ENCODE measurements at regions not wholly inside any gene's neighbourhood (a gene's known extent, or its start where the extent isn't known, plus 50 kb on each side); places are given as distances from the start of the nearest gene placed in this dataset.
"Not testable (repeated sequence)": the region's sequence is repeated elsewhere in the genome, so short reads cannot be mapped to it uniquely, and the experiment has no call there.

DNA sequence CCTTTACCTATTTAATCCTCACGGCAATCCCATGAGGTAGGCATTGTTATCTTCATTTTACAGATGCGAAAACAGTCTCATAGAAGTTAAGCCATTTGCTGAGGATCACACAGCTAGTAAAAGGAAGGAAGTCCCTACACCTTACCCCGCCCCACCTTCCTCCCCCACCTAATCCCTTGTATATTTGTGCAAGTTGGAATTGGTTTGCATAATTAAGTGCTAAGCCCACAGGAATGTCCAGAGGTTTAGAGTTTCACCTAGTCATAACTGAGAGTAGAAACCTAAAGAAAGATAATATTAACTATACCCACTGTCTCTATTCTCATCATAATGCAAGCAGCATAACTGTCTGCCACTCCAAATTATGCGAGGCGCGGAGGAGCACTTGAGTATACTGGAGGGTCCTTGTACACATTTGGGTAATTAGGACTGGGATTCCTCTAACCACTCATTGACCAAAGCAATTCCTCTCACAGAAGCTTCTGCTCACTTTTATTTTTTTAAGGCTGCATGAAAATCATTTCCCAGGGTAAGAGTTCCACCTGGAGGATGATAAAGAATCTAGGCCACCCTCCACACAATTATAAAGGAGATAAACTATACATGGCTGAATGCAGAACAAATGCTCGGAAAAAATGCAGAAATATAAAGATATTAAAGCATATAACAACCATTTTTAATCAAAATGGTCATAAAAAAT is 199.9 kb downstream of the FAM181B start:
- no peak for DNase-seq (ENCODE audit: low spot score)

DNA sequence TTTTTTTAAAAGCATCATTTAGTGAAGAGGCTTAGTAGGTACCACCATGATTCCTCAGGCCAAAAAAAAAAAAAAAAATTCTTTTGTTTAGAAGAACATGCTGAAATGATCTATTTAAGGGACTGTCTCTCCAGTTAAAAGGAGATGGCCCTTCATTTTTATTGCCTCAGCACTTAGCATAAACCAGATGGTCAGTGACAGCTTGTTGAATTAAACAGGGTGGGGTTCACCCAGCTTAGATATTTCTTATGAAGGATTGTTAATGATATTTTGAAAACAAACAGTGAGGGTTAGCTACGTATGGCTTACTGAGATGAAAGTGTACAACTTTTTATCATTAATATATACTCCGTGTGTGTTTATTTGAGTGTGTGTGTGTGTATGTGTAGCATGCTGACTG is 203.7 kb downstream of the FAM181B start:
- no peak for DNase-seq (ENCODE audit: low spot score)

DNA sequence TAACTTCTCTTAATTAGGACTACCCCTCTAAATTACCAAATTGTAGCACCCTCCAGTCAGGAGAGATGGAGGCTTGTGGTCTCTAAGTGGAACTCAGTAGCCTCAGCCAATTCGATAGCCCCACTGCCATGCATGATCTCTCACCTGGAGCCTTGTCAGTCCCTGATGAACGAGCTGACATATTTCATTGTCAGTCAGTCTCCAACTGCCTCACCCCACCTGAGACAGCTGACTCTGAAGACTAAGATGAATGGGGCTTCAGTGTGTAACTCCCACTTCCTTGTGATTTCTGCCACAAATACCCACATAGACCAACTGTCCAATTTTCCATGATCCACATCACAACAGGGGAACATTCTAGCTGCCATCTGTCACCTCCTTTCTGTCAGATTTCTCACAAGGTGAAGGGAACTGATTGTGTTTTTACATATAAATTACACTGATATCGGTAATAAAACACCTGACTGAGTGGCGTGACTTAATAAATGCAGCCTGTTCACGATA is 206.5 kb downstream of the FAM181B start:
- DNase-seq (ENCODE audit: low spot score), result no peak

DNA sequence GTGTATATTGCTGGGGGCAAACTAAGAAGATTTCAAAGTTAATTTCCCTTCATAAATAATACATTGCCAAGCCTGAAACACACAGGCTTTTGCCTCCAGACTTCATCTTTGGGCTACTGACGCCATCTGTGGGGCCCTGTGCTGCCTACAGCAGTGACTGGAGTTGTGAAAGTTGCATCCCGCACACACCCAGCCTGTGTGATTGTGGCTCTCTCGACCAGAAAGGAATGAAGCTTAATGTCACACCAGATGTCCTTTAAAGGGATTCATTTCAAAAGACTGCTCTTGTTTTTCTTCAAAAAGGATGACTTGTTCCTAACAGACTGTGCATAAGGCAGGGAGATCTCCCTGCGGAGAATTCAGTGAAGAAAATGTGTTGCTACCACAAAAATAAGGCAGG is 210.5 kb downstream of the FAM181B start:
- DNase-seq (ENCODE audit: low spot score), result no peak

DNA sequence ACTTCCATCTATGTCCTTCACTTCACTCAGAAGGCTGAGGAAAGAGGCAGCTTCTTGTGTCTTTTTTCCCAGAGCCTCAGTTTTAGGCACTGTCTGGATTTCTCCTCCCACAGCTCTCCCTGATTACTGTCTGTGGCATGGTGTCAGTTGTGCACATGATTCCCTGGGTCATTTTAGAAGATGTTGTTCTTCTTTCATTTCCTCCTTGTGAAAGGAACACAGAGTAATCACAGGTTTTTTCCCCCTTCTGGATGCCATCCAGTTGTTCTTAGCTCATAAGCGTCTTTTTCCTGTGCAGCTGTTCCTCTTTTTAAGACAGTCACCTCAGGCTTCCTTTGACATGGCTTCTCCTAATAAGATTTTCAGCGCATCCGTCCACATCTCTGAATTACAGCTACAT is 212.2 kb downstream of the FAM181B start:
- no peak for DNase-seq (ENCODE audit: low spot score)

DNA sequence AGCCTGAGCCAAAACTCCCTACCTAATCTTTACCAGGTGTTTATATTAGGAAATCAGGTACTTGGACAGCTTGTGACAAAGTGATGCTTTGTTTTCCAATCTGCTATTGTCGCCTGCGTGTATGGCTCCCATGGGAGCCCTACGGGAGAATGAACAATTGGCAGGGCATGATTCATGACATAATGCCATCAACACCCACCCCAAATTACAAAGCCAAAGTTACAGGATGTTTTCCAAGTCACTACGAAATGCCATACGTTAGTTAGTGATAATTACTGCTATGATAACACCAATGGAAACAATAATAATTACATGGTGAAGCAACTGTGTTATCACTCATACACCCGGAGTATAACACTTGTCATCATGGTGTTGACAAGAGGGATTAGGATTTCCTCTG is 226.4 kb downstream of the FAM181B start:
- DNase-seq (ENCODE audit: low spot score), result no peak

DNA sequence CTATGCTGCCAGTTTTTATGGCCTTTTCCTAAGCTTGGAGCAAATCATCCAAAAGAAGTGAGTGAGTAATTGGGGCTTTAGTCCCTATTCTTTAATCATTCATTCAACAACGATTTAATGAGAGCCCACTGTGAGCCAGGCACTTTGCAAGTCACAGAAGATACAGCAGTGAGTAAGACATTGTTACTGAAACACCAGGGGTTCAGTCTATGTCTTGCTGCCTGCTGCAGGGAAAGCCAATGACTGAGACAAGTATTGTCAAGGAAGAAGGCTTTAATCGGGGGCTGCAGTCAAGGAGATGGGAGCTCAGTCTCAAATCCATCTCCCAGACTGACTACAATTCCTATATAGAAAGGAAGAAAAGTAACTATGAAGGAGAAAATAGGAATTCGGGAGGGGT is 228.3 kb downstream of the FAM181B start:
- DNase-seq (ENCODE audit: low spot score), result no peak

DNA sequence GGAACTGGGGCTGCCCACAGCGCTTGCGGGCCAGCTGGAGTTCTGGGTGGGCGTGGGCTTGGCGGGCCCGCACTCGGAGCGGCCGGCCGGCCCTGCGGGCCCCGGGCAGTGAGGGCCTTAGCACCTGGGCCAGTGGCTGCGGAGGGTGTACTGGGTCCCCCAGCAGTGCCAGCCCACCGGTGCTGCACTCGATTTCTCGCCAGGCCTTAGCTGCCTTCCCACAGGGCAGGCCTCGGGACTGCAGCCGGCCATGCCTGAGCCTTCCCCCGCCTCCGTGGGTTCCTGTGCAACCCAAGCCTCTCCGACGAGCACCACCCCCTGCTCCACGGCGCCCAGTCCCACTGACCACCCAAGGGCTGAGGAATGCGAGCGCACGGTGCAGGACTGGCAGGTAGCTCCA is 232.5 kb downstream of the FAM181B start:
- DNase-seq (ENCODE audit: low spot score), result not testable (repeated sequence)

DNA sequence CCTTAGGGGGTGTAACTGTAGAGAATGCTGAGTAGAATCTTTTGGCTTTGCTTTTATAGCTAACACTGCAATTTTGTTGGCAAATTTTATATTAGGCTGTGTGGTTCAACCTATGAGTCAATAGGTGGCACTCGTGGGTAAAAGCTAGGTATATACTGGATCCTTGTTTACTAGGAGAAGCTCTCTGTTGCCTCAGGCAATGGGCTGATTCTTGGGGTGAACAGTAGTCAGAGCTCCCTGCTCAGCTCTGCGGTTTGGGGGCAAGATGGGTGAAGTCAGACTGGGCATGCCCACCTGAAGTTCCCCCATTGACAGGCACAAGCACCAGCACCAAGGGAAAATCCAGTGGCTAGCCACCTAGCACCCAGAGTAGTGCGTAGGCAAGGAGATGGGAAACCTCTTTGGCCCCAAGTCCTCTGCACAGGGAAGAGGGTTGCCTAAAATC is 238.7 kb downstream of the FAM181B start:
- DNase-seq (ENCODE audit: low spot score), result peak; percentile 17

DNA sequence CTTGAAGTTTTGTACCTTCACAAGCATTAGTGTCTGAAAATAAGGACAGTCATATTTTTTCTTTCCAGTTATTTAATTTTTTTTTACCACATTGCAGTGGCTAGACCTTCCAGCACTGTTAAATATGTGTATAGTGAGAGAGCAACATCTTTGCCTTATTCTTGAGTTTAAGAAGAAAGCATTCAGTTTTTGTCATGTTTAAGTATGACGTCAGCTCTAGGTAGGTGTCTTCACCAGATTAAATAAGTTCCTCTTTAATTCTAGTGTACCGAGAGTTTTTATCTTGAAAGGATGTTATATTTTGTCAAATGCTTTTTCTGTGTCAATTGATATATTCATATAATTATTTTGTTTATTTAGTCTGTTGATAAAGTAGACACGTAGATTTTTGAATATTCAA is 258.8 kb downstream of the FAM181B start:
- no peak for DNase-seq (ENCODE audit: low spot score)

DNA sequence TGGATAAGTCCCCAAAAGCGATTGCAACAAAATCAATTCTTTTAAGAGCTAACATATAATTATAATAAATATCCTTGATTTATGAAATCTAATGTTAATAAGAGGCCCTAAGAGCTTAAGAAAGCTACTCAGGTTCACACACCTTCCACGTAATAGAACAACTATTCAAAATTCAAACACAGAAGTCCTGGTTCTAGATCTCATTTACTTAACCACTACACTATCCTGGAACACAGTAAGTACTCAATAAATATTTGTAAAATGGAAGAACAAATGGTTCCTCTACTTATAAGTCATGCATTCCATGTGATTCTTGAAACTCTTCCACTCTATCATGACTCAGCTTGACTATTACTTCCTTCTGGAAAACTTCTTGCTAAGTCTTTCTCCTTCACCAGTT is 268.2 kb downstream of the FAM181B start:
- DNase-seq (ENCODE audit: low spot score), result no peak

DNA sequence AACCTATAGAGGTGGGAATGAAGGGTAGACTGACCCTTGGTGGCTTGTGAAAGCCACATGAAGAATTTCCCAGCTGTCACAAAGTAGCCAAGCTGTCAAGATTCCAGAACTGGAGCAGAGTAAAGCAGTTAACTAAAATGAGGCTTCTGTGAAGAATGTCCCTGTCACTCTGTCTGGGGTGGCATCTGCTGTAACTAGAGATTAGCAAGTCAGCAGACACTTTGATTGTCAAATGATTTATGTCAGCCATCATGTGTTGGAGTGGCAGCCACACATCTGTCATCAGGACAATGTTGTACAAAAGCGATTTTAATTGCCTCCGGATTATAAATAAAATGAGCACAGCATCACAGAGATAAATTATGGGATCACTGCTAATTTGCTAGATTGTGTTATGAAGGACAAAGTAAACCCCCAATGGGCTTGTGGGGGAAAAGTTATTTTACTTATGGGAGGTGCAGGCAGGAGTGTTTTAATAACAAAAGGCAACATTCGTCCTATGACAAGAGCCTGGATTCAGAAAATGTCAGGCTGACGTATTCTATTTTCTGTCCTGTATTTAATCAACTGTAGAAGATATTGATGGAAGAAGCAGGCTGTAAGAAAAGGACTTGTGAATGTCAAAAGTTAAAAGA is 270.9 kb downstream of the FAM181B start:
- no peak for DNase-seq (ENCODE audit: low spot score)

DNA sequence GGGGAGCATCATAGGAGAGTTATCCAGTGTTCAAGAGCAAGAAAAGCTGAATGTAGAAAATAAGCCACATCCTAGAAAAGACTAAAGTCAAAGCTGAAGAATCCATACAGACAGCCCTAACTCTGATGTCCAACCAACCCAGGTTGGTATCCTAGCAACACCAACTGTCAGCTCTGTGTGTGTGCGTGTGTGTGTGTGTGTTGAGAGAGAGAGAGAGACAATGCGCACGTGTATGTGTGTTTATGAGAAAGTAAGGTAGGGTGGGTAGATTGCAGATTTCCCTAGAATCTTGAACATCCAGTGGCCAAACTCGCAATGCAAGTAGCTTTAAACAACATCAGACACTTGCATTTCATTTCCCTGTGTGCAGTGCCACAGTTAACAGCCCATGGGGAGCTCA is 274.9 kb downstream of the FAM181B start:
- DNase-seq (ENCODE audit: low spot score), result no peak

DNA sequence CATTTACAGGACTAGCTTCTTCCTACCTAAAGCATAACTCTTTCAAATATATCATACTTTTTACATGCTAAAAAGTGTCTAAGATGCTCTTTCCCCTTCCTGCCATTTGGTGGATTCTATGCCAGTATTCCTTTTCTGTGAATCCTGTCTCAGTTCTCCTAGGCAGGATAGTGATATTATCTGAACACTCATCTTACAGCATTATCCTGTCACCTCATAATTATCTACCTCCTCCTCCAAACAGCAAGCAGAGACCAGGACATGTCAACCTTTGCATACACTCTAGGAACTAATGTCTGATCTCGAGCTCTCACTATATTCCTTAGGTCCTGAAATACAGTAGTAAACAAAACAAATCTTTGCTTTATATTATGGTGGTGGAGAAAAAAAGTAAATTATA is 275.5 kb downstream of the FAM181B start:
- no peak for DNase-seq (ENCODE audit: low spot score)

DNA sequence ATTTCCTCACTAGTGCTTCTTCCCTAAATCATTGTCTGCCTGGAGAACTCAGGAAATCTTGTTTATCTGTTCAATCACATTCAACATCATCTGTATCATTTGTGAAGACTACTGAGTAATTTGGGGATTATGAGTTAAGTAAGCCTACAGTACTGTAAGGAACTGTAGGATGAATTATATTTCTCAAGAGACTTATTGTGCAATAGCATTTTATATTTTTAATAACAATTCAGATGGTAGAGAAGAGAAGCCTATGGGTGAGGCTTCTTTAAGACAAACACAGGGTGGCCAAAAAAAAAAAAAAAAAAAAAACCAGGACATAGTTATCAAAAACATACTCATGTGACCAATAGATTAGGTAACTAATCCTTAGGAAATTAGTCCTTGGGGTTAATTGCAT is 282.7 kb downstream of the FAM181B start:
- no peak for DNase-seq (ENCODE audit: low spot score)

DNA sequence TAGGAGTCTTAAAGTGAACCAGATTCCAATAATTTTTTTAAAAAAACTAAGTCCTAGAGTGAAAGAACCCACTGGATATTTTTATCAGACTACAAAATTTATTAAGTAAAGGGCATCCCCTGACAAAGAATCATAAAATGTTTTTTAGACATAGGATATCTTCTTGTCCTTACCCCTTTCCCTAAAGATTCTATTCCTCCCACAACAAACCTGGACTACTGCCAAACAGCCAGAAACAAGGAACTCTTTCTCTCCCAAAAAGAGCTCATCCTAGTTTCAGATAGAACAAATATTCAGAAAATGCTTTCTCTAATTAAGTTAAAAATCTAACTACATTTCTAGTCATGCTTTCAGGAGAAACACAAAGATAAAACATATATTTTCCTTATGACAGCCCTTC is 327.1 kb downstream of the FAM181B start:
- no peak for DNase-seq (ENCODE audit: low spot score)

DNA sequence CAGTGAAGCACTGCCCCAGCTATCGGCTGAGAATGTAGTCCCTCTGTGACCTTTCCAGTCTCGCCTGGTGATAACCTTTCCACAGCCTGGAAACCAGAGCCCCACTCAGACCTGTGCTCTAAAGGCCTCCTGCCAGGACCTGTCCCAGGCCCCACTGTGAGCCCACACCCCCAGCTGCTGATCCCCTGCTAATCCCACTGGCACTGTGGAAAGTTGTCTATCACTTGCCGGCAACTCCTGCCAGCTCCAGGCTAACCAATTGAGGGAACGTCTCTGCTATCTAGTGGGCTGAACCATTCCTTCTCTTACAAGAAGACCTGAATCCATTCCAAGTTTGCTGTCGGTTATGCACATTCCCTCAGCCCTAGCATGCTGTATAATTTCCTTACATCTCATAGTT is 328.2 kb downstream of the FAM181B start:
- no peak for DNase-seq (ENCODE audit: low spot score)

DNA sequence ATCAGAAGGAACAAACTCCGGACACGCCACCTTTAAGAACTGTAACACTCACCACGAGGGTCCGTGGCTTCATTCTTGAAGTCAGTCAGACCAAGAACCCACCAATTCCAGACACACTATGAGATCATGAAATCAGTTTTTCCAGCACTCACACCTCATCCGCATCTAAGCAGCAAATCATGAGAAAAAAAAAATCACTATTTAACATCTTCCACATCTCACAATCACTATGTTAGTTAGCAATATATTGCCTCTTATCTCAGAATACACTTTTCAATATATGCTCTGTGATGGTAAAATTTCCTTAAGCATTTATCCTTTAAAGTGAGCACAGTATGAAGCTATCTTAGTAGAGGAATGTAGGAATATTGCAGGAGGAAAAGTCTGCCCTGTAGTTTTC is 328.7 kb downstream of the FAM181B start:
- DNase-seq (ENCODE audit: low spot score), result no peak

DNA sequence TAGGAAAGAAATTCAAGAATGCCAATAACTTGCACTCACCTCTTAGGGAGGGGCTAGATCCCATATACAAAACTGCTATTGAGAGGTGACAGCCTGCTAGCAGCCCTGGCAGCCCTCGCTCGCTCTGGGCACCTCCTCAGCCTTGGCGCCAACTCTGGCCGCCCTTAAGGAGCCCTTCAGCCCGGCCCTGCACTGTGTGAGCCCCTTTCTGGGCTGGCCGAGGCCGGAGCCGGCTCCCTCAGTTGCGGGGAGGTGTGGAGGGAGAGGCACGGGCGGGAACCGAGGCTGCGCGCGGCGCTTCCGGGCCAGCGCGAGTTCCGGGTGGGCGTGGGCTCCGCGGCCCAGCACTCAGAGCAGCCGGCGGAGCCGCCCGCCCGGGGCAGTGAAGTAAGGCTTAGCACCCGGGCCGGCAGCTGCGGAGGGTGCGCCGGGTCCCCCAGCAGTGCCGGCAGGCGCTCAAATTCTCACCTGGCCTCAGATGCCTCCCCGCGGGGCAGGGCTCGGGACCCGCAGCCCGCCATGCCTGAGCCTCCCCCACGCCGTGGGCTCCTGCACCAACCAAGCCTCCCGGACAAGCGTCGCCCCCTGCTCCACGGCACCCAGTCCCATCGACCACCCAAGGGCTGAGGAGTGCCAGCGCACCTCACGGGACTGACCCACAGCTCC is 329.9 kb downstream of the FAM181B start:
- DNase-seq (ENCODE audit: low spot score), result no peak

DNA sequence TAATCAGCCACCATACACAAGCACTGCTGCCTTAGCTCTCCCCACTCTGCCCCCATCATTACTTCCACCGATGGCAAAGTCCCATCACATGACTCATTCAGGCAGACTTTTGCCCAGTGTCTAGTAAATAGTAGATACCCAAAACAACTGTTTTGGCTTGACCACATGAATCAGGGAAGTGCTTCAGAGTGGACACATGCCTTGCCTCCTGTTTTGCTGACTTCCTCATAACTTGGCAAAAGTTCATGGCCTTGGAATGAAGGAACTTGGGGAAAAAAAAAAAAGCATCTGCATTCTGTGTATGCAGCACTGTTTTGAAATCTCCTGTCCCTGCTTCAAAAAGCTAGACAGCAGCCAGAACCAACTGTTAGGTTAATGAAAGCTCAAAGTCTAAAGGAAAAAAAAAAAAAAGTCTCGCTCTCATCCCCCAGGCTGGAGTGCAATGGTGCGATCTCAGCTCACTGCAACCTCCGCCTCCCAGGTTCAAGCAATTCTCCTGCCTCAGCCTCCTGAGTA is 335.3 kb downstream of the FAM181B start:
- no peak for DNase-seq (ENCODE audit: low spot score)

DNA sequence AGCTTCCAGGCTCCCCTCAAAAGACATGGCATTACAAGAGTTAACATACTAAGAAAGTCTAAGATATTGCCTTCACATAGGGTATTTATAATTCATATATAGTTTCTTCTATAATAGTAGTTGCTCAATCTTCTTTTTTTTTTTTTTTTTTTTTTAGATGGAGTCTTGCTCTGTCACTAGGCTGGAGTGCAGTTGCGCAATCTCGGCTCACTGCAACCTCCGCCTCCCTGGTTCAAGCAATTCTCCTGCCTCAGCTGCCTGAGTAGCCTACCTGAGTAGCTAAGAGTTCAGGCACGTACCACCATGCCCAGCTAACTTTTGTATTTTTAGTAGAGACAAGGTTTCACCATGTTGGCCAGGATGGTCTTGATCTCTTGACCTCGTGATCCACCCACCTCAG is 337.0 kb downstream of the FAM181B start:
- DNase-seq (ENCODE audit: low spot score), result not testable (repeated sequence)

DNA sequence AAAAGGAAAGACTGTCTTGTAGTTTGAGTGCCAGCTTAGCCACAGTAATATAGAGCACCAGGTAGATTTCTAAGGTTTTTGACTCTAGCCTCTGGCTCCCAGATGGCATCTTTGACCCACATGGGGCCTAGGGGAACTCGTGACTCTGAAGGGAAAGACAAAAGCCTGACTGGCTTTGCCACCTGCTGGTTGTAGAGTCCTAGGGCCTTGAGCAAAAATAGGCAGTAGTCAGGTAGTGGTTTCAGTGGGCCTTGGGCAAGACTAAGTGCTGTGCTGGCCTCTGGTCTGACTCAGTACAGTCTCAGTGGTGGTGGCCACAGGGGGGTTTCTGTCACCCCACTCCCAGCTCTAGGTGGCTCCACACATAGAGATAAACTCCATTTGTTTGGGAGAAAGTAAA is 349.4 kb downstream of the FAM181B start:
- no peak for DNase-seq (ENCODE audit: low spot score)

All from SW480 (cell line).